CD14-positive monocyte (primary cell): ENCODE measurements at regions not wholly inside any gene's neighbourhood (a gene's known extent, or its start where the extent isn't known, plus 50 kb on each side); places are given as distances from the start of the nearest gene placed in this dataset.
A peak's percentile ranks its signal among the peaks of the same experiment; 100 is the strongest.

Experiments used
- DNase-seq, 3 donors: peaks; one replicate each; pipeline ENCODE4 v3.0.0-alpha.2; 2011 to 2022
- H2AFZ ChIP-seq: 2 replicates; pipeline ENCODE4 v1.6.0; 2012; ENCODE audit warnings: mild to moderate bottlenecking, low read depth, low read length, inconsistent platforms; ENCODE audit not compliant: insufficient read depth, poor library complexity, severe bottlenecking
- H3K27ac ChIP-seq, 2 donors: 1 replicate in 1 of 2; 2 replicates in 1 of 2; pipeline ENCODE4 v1.5.1; 2012 to 2013; ENCODE audit warnings: low read length in 2 of 2, control low read depth in 1 of 2, inconsistent platforms in 1 of 2, low read depth in 1 of 2, mild to moderate bottlenecking in 1 of 2
- H3K27me3 ChIP-seq, 2 donors: one replicate each; pipeline versions ENCODE4 v1.6.0 to v1.6.1; 2011 to 2013; ENCODE audit warnings: low read length in 2 of 2; ENCODE audit not compliant: control insufficient read depth in 2 of 2, insufficient read depth in 2 of 2
- H3K36me3 ChIP-seq, 2 donors: replicated peaks in 1 of 2; 1 replicate in 1 of 2; 2 replicates in 1 of 2; pipeline versions ENCODE4 v1.5.1 to v1.6.1; 2012 to 2013; ENCODE audit warnings: low read length in 2 of 2, control low read depth in 1 of 2, inconsistent platforms in 1 of 2, mild to moderate bottlenecking in 1 of 2; ENCODE audit not compliant: insufficient read depth in 2 of 2, control insufficient read depth in 1 of 2
- H3K4me1 ChIP-seq, 2 donors: 1 replicate in 1 of 2; 2 replicates in 1 of 2; pipeline versions ENCODE4 v1.5.1 to v1.6.1; 2012 to 2013; ENCODE audit warnings: low read length in 2 of 2, control low read depth in 1 of 2, inconsistent platforms in 1 of 2, mild to moderate bottlenecking in 1 of 2, moderate library complexity in 1 of 2; ENCODE audit not compliant: insufficient read depth in 2 of 2, control insufficient read depth in 1 of 2
- H3K4me2 ChIP-seq: replicated peaks from 2 replicates; pipeline ENCODE3; 2012; ENCODE audit warnings: low read length, moderate library complexity, mild to moderate bottlenecking; ENCODE audit not compliant: poor library complexity, severe bottlenecking; ENCODE audit errors: extremely low read depth
- H3K4me3 ChIP-seq, 3 experiments: fragments of 200-600 bp in 1 of 3; sonication (generic) in 1 of 3; replicated peaks in 1 of 3; 1 replicate in 2 of 3; 2 replicates in 1 of 3; pipeline ENCODE4 v1.5.1; 2011 to 2013; ENCODE audit warnings: low read length in 3 of 3, mild to moderate bottlenecking in 3 of 3, control low read depth in 2 of 3, low read depth in 2 of 3, inconsistent platforms in 1 of 3, moderate library complexity in 1 of 3
- H3K79me2 ChIP-seq: 2 replicates; pipeline ENCODE4 v1.6.0; 2012; ENCODE audit warnings: mild to moderate bottlenecking, control low read depth, inconsistent platforms, low read length, moderate library complexity; ENCODE audit not compliant: insufficient read depth
- H3K9ac ChIP-seq: 2 replicates; pipeline ENCODE4 v1.6.0; 2017; ENCODE audit warnings: low read length, mild to moderate bottlenecking; ENCODE audit not compliant: insufficient read depth, poor library complexity, severe bottlenecking
- H3K9me3 ChIP-seq, 2 donors: replicated peaks in 1 of 2; 1 replicate in 1 of 2; 2 replicates in 1 of 2; pipeline versions ENCODE4 v1.5.1 to v1.6.1; 2012 to 2013; ENCODE audit warnings: low read length in 2 of 2, control low read depth in 1 of 2; ENCODE audit not compliant: control insufficient read depth in 1 of 2, insufficient read depth in 1 of 2
- H4K20me1 ChIP-seq: 2 replicates; pipeline ENCODE4 v1.6.0; 2012; ENCODE audit warnings: mild to moderate bottlenecking, low read length, control low read depth, moderate library complexity; ENCODE audit not compliant: insufficient read depth
- H3K27ac Mint-ChIP-seq, 7 donors: one replicate each; pipeline ENCODE4 v1.8.0; 2020; ENCODE audit warnings: mild to moderate bottlenecking in 7 of 7, mixed read lengths in 7 of 7, moderate library complexity in 6 of 7, inconsistent platforms in 2 of 7
- H3K27me3 Mint-ChIP-seq, 3 donors: one replicate each; pipeline ENCODE4 v1.8.0; 2021 to 2022; ENCODE audit warnings: low read depth in 3 of 3, mild to moderate bottlenecking in 3 of 3, mixed read lengths in 3 of 3, moderate library complexity in 3 of 3, inconsistent platforms in 1 of 3
- H3K36me3 Mint-ChIP-seq, 2 donors: one replicate each; pipeline ENCODE4 v1.8.0; 2020; ENCODE audit warnings: mixed read lengths in 2 of 2, inconsistent platforms in 1 of 2, mild to moderate bottlenecking in 1 of 2
- H3K4me1 Mint-ChIP-seq: one replicate; pipeline ENCODE4 v1.8.0; 2020; ENCODE audit warnings: mild to moderate bottlenecking, mixed read lengths
- H3K4me3 Mint-ChIP-seq, 2 donors: one replicate each; pipeline ENCODE4 v1.8.0; 2020; ENCODE audit warnings: mild to moderate bottlenecking in 2 of 2, mixed read lengths in 2 of 2, moderate library complexity in 1 of 2
- H3K9me3 Mint-ChIP-seq, 7 donors: one replicate each; pipeline ENCODE4 v1.8.0; 2020 to 2022; ENCODE audit warnings: mixed read lengths in 7 of 7, mild to moderate bottlenecking in 6 of 7, moderate library complexity in 6 of 7, inconsistent platforms in 2 of 7
- WGBS: methylation state at CpG from one replicate; pipeline ENCODE4 v1.1.5; 2013; ENCODE audit warnings: missing lambda C conversion rate; ENCODE audit not compliant: insufficient coverage; 5-methylcytosine and 5-hydroxymethylcytosine counted together
- intact Hi-C, 2 donors: fragments of 100-400 bp; cut with micrococcal nuclease; formaldehyde crosslinking; loops; one replicate each; pipeline versions ENCODE4 v1.15.0 to v1.15.1; 2023
- TF ChIP-seq, protein P1 (sequence below): fragments of 200-600 bp; IDR thresholded peaks from one replicate; pipeline ENCODE4 v1.8.0; 2022; ENCODE audit warnings: antibody characterized with exemption, mild to moderate bottlenecking

DNA sequence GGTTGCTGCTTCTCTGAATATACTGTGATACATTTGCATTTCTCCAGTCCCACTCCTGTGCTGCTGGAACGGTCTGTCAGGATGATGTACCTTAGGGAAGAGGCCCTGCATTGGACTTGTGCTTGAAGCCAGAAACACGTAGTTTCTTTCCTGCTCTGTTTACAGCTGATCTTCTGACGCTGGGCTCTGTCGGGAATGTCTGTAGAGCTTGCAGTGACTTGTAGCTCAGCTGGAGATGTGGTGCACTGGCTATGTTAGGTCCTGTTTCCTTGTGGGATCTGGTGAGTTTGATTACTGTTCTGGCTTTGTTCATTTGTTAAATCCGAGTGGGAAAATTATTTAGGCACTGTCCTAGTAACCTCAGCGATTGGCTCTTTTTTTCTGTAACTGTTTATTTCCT is 137.2 kb upstream of the WDR1 start:
- 94% methylated on average over 4 of the region's 6 CpGs for WGBS
- TF ChIP-seq, protein P1, sequence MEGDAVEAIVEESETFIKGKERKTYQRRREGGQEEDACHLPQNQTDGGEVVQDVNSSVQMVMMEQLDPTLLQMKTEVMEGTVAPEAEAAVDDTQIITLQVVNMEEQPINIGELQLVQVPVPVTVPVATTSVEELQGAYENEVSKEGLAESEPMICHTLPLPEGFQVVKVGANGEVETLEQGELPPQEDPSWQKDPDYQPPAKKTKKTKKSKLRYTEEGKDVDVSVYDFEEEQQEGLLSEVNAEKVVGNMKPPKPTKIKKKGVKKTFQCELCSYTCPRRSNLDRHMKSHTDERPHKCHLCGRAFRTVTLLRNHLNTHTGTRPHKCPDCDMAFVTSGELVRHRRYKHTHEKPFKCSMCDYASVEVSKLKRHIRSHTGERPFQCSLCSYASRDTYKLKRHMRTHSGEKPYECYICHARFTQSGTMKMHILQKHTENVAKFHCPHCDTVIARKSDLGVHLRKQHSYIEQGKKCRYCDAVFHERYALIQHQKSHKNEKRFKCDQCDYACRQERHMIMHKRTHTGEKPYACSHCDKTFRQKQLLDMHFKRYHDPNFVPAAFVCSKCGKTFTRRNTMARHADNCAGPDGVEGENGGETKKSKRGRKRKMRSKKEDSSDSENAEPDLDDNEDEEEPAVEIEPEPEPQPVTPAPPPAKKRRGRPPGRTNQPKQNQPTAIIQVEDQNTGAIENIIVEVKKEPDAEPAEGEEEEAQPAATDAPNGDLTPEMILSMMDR, result no peak
- Histone ChIP-seq H3K27ac (no peak overlapping the region), H3K36me3 (no peaks in the 10 kb centered on the region), H4K20me1 (no peaks in the 10 kb centered on the region), H3K4me1 (no peaks in the 10 kb centered on the region), H3K4me2 (no peak overlapping the region), H3K9ac (no peak overlapping the region), H3K27me3 (peaks cover 0 to 13% of the 10 kb centered on the region in 2 donors), H3K79me2 (no peaks in the 10 kb centered on the region), H2AFZ (no peak overlapping the region), H3K4me3 (no peak overlapping the region), H3K9me3 (no peaks in the 10 kb centered on the region)
- no peak for DNase-seq
- intact Hi-C loops, result no loop called here
- no peak overlapping the region for H3K4me3 Mint-ChIP-seq
- H3K36me3 Mint-ChIP-seq, result no peaks in the 10 kb centered on the region
- peaks cover 1 to 5% (median 4%) of the 10 kb centered on the region in 3 donors for H3K27me3 Mint-ChIP-seq
- H3K4me1 Mint-ChIP-seq, result no peaks in the 10 kb centered on the region
- no peak overlapping the region for H3K27ac Mint-ChIP-seq
- peaks cover 0 to 8% (median 0%) of the 10 kb centered on the region in 7 donors for H3K9me3 Mint-ChIP-seq

DNA sequence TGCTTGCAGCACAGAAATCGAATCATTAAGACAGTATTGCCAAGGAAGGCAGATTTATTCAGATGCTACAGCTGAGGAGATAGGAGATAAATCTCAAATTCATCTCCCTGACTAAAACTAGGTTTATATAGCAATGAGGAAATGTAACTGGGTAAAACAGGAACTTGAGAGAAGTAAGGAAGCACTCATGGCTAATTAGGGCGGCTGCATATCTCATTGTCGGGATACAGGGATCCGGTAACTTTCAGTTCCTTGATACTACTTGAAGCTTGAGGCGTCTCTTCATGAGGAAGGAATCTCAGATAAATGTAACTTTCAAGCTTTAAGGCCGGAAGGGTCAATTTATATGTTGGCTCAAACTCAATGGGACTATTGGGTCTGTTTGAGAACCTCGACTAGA is 129.2 kb upstream of the WDR1 start:
- Histone ChIP-seq H3K4me3 (peak overlapping the region in 1 of 3 experiments; percentile 19), H4K20me1 (no peaks in the 10 kb centered on the region), H3K4me1 (peaks cover 13 to 14% of the 10 kb centered on the region in 2 donors), H3K9ac (no peak overlapping the region), H3K27me3 (peaks cover 9 to 27% of the 10 kb centered on the region in 2 donors), H3K9me3 (no peaks in the 10 kb centered on the region), H3K27ac (no peak overlapping the region), H3K4me2 (peak overlapping the region; percentile 23), H3K36me3 (no peaks in the 10 kb centered on the region), H2AFZ (no peak overlapping the region), H3K79me2 (no peaks in the 10 kb centered on the region)
- H3K9me3 Mint-ChIP-seq, result peaks cover 0 to 8% (median 1%) of the 10 kb centered on the region in 7 donors
- DNase-seq, result peak; percentile 18 to 60 (median 26)
- H3K27ac Mint-ChIP-seq, result no peak overlapping the region
- whole genome bisulfite sequencing, result 31% methylated on average over 4 of the region's 7 CpGs
- H3K27me3 Mint-ChIP-seq, result peaks cover 5 to 11% (median 6%) of the 10 kb centered on the region in 3 donors
- intact Hi-C loops, result loop anchor here in 1 of 2 donors (5.0 kb wide), 1 partner anchor 63 kb away; no protein-coding TSS in a partner anchor
- peaks cover 14% of the 10 kb centered on the region for H3K4me1 Mint-ChIP-seq
- H3K36me3 Mint-ChIP-seq, result no peaks in the 10 kb centered on the region
- TF ChIP-seq, protein P1, result no peak
- no peak overlapping the region for H3K4me3 Mint-ChIP-seq
